HCT116 (cell line): ENCODE measurements at regions not wholly inside any gene's neighbourhood (a gene's known extent, or its start where the extent isn't known, plus 50 kb on each side); places are given as distances from the start of the nearest gene placed in this dataset.

ENCODE experiments used
- ATAC-seq: fragments of 200-7000 bp; cut with Tn5 transposase; 2 replicates; pipeline ENCODE4 v1.9.1; 2020; ENCODE audit warnings: mild to moderate bottlenecking, moderate library complexity
- BruUV-seq: library from RNA; stranded (reverse); fragments of 400-500 nt; replicated peaks from 2 replicates; lab custom pipeline; 2021; lab: Mats Ljungman, UMichigan
- CTCF ChIA-PET: fragments of 300-600 bp; sonication (Branson Sonifier 250); formaldehyde crosslinking; loops from one replicate; lab custom pipeline; 2021; ENCODE audit warnings: antibody characterized with exemption; lab: Charles Lee
- POLR2A ChIA-PET: fragments of 300-600, 350-600 bp; sonication (Branson Sonifier 250); formaldehyde crosslinking; loops from one replicate; lab custom pipeline; 2021; ENCODE audit warnings: antibody characterized with exemption; lab: Charles Lee
- RAD21 ChIA-PET, 2 experiments: fragments of 300-600 bp; sonication (Branson Sonifier 250); formaldehyde crosslinking; loops; one replicate each; lab custom pipeline; 2023; ENCODE audit warnings: low total read pairs in 2 of 2; ENCODE audit not compliant: uncharacterized antibody in 2 of 2, unreplicated experiment in 2 of 2, low non-redundant PET in 1 of 2; lab: Charles Lee
- DNase-seq: peaks from one replicate; pipeline ENCODE4 v3.0.0-alpha.2; 2010; ENCODE audit warnings: low read depth, low spot score
- H2AFZ ChIP-seq: fragments of 200-600 bp; shearing (Covaris generic), sonication (generic); 2 replicates; pipeline ENCODE4 v1.6.1; 2017; ENCODE audit warnings: low read depth, mixed run types, mixed read lengths, antibody characterized with exemption, low read length; ENCODE audit not compliant: poor library complexity, severe bottlenecking
- H3K27ac ChIP-seq: 2 replicates; pipeline ENCODE4 v1.5.1; 2012; ENCODE audit warnings: low read depth, low read length
- H3K27me3 ChIP-seq: fragments of 200-600 bp; sonication (generic); 2 replicates; pipeline ENCODE4 v1.6.1; 2016; ENCODE audit warnings: mixed run types, low read length, mixed read lengths; ENCODE audit not compliant: insufficient read depth
- H3K36me3 ChIP-seq, 2 experiments: fragments of 200-500 bp in 1 of 2; fragments of 200-600 bp in 1 of 2; sonication (Bioruptor generic) in 1 of 2; sonication (generic) in 1 of 2; 2 replicates each; pipeline versions ENCODE4 v1.5.1 to v1.6.1; 2014 to 2016; ENCODE audit warnings: low read length in 2 of 2, inconsistent platforms in 1 of 2, mixed read lengths in 1 of 2, mixed run types in 1 of 2; ENCODE audit not compliant: insufficient read depth in 2 of 2, control insufficient read depth in 1 of 2
- H3K4me1 ChIP-seq, 2 experiments: fragments of 200-600 bp in 1 of 2; sonication (generic) in 1 of 2; 2 replicates each; pipeline versions ENCODE4 v1.5.1 to v1.6.1; 2012 to 2017; ENCODE audit warnings: low read length in 2 of 2, inconsistent platforms in 1 of 2, mild to moderate bottlenecking in 1 of 2, mixed read lengths in 1 of 2, mixed run types in 1 of 2, moderate library complexity in 1 of 2; ENCODE audit not compliant: insufficient read depth in 2 of 2, control insufficient read depth in 1 of 2
- H3K4me2 ChIP-seq: fragments of 200-600 bp; sonication (generic); 2 replicates; pipeline ENCODE4 v1.6.1; 2017; ENCODE audit warnings: mixed run types, low read length, mixed read lengths
- H3K4me3 ChIP-seq, 2 experiments: fragments of 200-600 bp in 1 of 2; sonication (generic) in 1 of 2; replicated peaks in 1 of 2; 2 replicates each; pipeline ENCODE4 v1.5.1; 2011 to 2016; ENCODE audit warnings: low read length in 2 of 2, control low read depth in 1 of 2, low read depth in 1 of 2, mild to moderate bottlenecking in 1 of 2, mixed read lengths in 1 of 2, mixed run types in 1 of 2
- H3K79me2 ChIP-seq: fragments of 200-600 bp; sonication (generic); 2 replicates; pipeline ENCODE4 v1.6.1; 2017; ENCODE audit warnings: mild to moderate bottlenecking, mixed run types, low read length, moderate library complexity, mixed read lengths; ENCODE audit not compliant: insufficient read depth
- H3K9ac ChIP-seq: fragments of 200-600 bp; sonication (generic); 2 replicates; pipeline ENCODE4 v1.6.1; 2016; ENCODE audit warnings: low read length, mixed read lengths
- H3K9me2 ChIP-seq: fragments of 200-600 bp; sonication (generic), shearing (Covaris generic); 2 replicates; pipeline ENCODE4 v1.6.1; 2017; ENCODE audit warnings: mixed run types, mild to moderate bottlenecking, moderate library complexity; ENCODE audit not compliant: insufficient read depth
- H3K9me3 ChIP-seq, 2 experiments: fragments of 200-500 bp in 1 of 2; fragments of 200-600 bp in 1 of 2; sonication (Bioruptor generic) in 1 of 2; sonication (generic) in 1 of 2; 2 replicates each; pipeline ENCODE4 v1.6.1; 2014 to 2017; ENCODE audit warnings: low read length in 2 of 2, mixed read lengths in 2 of 2, inconsistent platforms in 1 of 2, low read depth in 1 of 2, mild to moderate bottlenecking in 1 of 2, mixed run types in 1 of 2, moderate library complexity in 1 of 2; ENCODE audit not compliant: control insufficient read depth in 1 of 2, insufficient read depth in 1 of 2
- H4K20me1 ChIP-seq: fragments of 200-600 bp; sonication (generic), shearing (Covaris generic); 2 replicates; pipeline ENCODE4 v1.6.1; 2017; ENCODE audit warnings: mixed run types, mild to moderate bottlenecking, moderate library complexity; ENCODE audit not compliant: insufficient read depth
- ATF3 ChIP-seq: IDR thresholded peaks from 2 replicates; pipeline ENCODE4 v1.6.1; 2012
- CBX3 ChIP-seq: IDR thresholded peaks from 2 replicates; pipeline ENCODE4 v1.6.1; 2012; ENCODE audit warnings: low read depth
- CEBPB ChIP-seq: IDR thresholded peaks from 2 replicates; pipeline ENCODE4 v1.6.1; 2012; ENCODE audit warnings: low read depth
- EGR1 ChIP-seq: IDR thresholded peaks from 2 replicates; pipeline ENCODE4 v1.6.1; 2012; ENCODE audit warnings: low read depth
- ELF1 ChIP-seq: IDR thresholded peaks from 2 replicates; pipeline ENCODE4 v1.6.1; 2012; ENCODE audit warnings: low read depth, borderline replicate concordance
- EZH2 ChIP-seq: fragments of 200-600 bp; sonication (generic); IDR thresholded peaks from 2 replicates; pipeline ENCODE4 v1.6.1; 2017; ENCODE audit warnings: antibody characterized with exemption, mixed run types
- EZH2phosphoT487 ChIP-seq: fragments of 200-600 bp; IDR thresholded peaks from 2 replicates; pipeline ENCODE4 v1.6.1; 2018; ENCODE audit warnings: antibody characterized with exemption, borderline replicate concordance
- FOSL1 ChIP-seq: IDR thresholded peaks from 2 replicates; pipeline ENCODE4 v1.6.1; 2012; ENCODE audit warnings: low read depth
- MAX ChIP-seq: IDR thresholded peaks from 2 replicates; pipeline ENCODE4 v1.6.1; 2012
- POLR2A ChIP-seq: IDR thresholded peaks from 2 replicates; pipeline ENCODE4 v1.7.0; 2011; ENCODE audit warnings: borderline replicate concordance; ENCODE audit not compliant: insufficient read depth, insufficient read length; ENCODE audit errors: extremely low read depth
- POLR2AphosphoS5 ChIP-seq: IDR thresholded peaks from 2 replicates; pipeline ENCODE4 v1.6.1; 2011; ENCODE audit warnings: mild to moderate bottlenecking, low read depth, low read length, moderate library complexity
- RAD21 ChIP-seq: IDR thresholded peaks from 2 replicates; pipeline ENCODE4 v1.6.1; 2012; ENCODE audit warnings: low read depth, mild to moderate bottlenecking
- SP1 ChIP-seq: IDR thresholded peaks from 2 replicates; pipeline ENCODE4 v1.6.1; 2012; ENCODE audit warnings: low read depth
- SRF ChIP-seq: IDR thresholded peaks from 2 replicates; pipeline ENCODE4 v1.6.1; 2012; ENCODE audit warnings: low read depth
- TCF7L2 ChIP-seq: IDR thresholded peaks from 2 replicates; pipeline ENCODE4 v1.7.0; 2011; ENCODE audit warnings: borderline replicate concordance, inconsistent platforms; ENCODE audit not compliant: insufficient read depth, insufficient read length; ENCODE audit errors: extremely low read depth
- YY1 ChIP-seq: IDR thresholded peaks from 2 replicates; pipeline ENCODE4 v1.6.1; 2011; ENCODE audit warnings: low read length, low read depth, moderate library complexity, mild to moderate bottlenecking; ENCODE audit not compliant: insufficient replicate concordance; ENCODE audit errors: extremely low read depth
- ZBTB33 ChIP-seq: IDR thresholded peaks from 2 replicates; pipeline ENCODE4 v1.6.1; 2011; ENCODE audit warnings: mild to moderate bottlenecking, low read length, moderate library complexity; ENCODE audit not compliant: insufficient replicate concordance; ENCODE audit errors: extremely low read depth
- ZFX ChIP-seq: fragments of 450-650 bp; IDR thresholded peaks from 2 replicates; pipeline ENCODE4 v1.6.1; 2017
- intact Hi-C: fragments of 100-400 bp; cut with micrococcal nuclease; formaldehyde crosslinking; loops from 2 replicates; pipeline ENCODE4 v1.10.0; 2022
- TF ChIP-seq, protein P1 (sequence below), 3 experiments: fragments of 200-600 bp in 1 of 3; sonication (generic) in 1 of 3; IDR thresholded peaks in 2 of 3; conservative IDR thresholded peaks in 1 of 3; 2 replicates each; pipeline ENCODE4 v1.5.1; 2012 to 2017; ENCODE audit warnings: low read depth in 2 of 3, low read length in 2 of 3, antibody characterized with exemption in 1 of 3, borderline replicate concordance in 1 of 3, control low read depth in 1 of 3, mild to moderate bottlenecking in 1 of 3, mixed read lengths in 1 of 3, mixed run types in 1 of 3, moderate library complexity in 1 of 3; ENCODE audit not compliant: insufficient read depth in 1 of 3

GRCh38 chr1:177646757-177647730 lies 322.8 kb downstream of the SEC16B start:
- no peaks in the 10 kb centered on the region for H4K20me1 ChIP-seq
- no peak for TF ChIP-seq YY1
- TF ChIP-seq CEBPB, result no peak
- no peak for TF ChIP-seq SRF
- TF ChIP-seq TCF7L2, result no peak
- TF ChIP-seq ZFX, result no peak
- TF ChIP-seq ZBTB33, result no peak
- TF ChIP-seq POLR2A, result no peak
- TF ChIP-seq FOSL1, result no peak
- no peak for TF ChIP-seq CBX3
- TF ChIP-seq RAD21, result no peak
- no peak for TF ChIP-seq POLR2AphosphoS5
- no peak for TF ChIP-seq EGR1
- TF ChIP-seq, protein P1, sequence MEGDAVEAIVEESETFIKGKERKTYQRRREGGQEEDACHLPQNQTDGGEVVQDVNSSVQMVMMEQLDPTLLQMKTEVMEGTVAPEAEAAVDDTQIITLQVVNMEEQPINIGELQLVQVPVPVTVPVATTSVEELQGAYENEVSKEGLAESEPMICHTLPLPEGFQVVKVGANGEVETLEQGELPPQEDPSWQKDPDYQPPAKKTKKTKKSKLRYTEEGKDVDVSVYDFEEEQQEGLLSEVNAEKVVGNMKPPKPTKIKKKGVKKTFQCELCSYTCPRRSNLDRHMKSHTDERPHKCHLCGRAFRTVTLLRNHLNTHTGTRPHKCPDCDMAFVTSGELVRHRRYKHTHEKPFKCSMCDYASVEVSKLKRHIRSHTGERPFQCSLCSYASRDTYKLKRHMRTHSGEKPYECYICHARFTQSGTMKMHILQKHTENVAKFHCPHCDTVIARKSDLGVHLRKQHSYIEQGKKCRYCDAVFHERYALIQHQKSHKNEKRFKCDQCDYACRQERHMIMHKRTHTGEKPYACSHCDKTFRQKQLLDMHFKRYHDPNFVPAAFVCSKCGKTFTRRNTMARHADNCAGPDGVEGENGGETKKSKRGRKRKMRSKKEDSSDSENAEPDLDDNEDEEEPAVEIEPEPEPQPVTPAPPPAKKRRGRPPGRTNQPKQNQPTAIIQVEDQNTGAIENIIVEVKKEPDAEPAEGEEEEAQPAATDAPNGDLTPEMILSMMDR (IDR thresholded peaks at IDR 0.05 in 2 of 3, conservative IDR thresholded peaks at IDR 0.05 in 1 of 3; ENCODE audit: borderline replicate concordance in 1 of 3, insufficient read depth in 1 of 3, low read depth in 2 of 3, low read length in 2 of 3), result no peak
- no peak for TF ChIP-seq EZH2
- TF ChIP-seq ELF1, result no peak
- TF ChIP-seq MAX, result no peak
- no peak for TF ChIP-seq ATF3
- no peak for TF ChIP-seq SP1
- TF ChIP-seq EZH2phosphoT487, result no peak
- TF ChIP-seq, all 23 proteins: peak for 0
- intact Hi-C loops, result no loop called here
- BruUV-seq, result no TSS peak
- no peaks in the 10 kb centered on the region for H3K9me2 ChIP-seq
- H3K27ac ChIP-seq, result no peak overlapping the region
- H3K4me1 ChIP-seq, result no peaks in the 10 kb centered on the region
- peaks cover 16% of the 10 kb centered on the region; the same call in 1 of the 2 replicates for H3K27me3 ChIP-seq
- DNase-seq, result no peak
- no peaks in the 10 kb centered on the region for H3K79me2 ChIP-seq
- RAD21 ChIA-PET, result no interaction called here
- H2AFZ ChIP-seq, result no peak overlapping the region
- POLR2A ChIA-PET, result no interaction called here
- no peak overlapping the region for H3K4me3 ChIP-seq
- ATAC-seq, result no peak
- H3K4me2 ChIP-seq, result no peak overlapping the region
- no peaks in the 10 kb centered on the region for H3K9me3 ChIP-seq
- CTCF ChIA-PET, result no interaction called here
- no peak overlapping the region for H3K9ac ChIP-seq
- no peaks in the 10 kb centered on the region for H3K36me3 ChIP-seq
